GM19324 (cell line): ENCODE measurements at regions not wholly inside any gene's neighbourhood (a gene's known extent, or its start where the extent isn't known, plus 50 kb on each side); places are given as distances from the start of the nearest gene placed in this dataset.

Source experiments
- ATAC-seq: cut with Tn5 transposase; IDR thresholded peaks from one replicate; pipeline ENCODE4 v1.9.1; 2021; ENCODE audit warnings: mild to moderate bottlenecking, moderate library complexity; ENCODE audit not compliant: unreplicated experiment, low FRiP score

GRCh38 chr3:61497463-61497862 is 63.9 kb upstream of the PTPRG start:
- ATAC-seq: no peak

DNA sequence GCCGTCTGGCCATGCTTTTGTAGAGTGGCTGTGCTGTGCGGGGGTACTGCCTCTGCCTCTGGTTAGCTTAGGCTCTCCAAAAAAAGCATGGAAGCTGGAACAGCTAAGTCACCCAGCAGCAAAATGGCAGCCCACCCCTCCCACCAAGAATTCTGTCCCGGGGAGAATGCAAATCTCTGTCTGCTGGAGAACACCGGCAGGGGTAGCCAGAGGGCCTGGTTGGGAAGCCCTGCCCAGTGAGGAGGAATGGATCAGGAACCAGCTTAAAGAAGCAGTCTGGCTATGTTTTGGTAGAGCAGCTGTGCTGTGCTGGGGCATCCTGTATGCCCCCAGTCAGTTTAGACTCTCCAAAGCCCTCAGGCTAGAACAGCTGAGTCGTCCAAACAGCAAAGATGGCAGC is 56.2 kb upstream of the PTPRG start:
- no peak for ATAC-seq

DNA sequence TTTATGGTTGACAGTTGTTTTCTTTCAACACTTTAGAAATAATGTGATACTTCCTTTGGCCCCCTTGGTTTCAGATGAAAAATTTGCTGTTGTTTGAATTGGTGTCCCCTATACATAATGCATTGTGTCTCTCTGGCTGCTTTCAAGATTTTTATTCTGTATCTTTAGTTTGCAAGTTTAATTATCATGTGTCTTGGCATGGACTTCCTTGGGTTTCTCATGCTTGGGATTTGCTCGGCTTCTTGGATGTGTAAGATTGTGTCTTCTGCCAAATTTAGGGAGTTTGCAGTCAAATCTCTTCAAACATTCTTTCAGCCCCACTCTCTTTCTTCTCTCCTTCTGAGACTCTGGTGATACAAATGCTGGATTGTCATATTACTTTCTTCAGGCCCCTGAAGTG is 53.4 kb upstream of the PTPRG start:
- ATAC-seq: no peak
